ENCODE measurements at regions not wholly inside any gene's neighbourhood (a gene's known extent, or its start where the extent isn't known, plus 50 kb on each side); places are given as distances from the start of the nearest gene placed in this dataset.

DNA sequence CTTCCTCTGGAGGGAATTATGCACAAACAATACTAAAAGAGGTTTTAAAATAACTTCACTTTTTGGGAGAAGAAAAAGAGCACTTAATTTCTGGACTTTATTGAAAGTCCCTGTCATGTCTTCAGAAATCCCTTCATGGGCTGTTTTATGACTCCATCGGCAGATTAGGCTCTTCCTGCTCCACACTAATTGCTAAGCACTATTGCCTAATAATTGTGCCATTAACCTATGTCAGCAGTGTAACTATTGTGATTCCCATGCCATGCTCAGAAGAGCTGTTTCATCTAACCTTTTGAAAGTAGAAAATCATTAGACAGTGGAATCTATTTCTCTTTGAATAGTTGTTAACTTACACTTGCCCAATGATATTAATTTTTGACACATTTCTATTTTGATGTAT lies 489.3 kb upstream of the RUNX1 start:
- TF ChIP-seq, protein P1, sequence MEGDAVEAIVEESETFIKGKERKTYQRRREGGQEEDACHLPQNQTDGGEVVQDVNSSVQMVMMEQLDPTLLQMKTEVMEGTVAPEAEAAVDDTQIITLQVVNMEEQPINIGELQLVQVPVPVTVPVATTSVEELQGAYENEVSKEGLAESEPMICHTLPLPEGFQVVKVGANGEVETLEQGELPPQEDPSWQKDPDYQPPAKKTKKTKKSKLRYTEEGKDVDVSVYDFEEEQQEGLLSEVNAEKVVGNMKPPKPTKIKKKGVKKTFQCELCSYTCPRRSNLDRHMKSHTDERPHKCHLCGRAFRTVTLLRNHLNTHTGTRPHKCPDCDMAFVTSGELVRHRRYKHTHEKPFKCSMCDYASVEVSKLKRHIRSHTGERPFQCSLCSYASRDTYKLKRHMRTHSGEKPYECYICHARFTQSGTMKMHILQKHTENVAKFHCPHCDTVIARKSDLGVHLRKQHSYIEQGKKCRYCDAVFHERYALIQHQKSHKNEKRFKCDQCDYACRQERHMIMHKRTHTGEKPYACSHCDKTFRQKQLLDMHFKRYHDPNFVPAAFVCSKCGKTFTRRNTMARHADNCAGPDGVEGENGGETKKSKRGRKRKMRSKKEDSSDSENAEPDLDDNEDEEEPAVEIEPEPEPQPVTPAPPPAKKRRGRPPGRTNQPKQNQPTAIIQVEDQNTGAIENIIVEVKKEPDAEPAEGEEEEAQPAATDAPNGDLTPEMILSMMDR (IDR thresholded peaks at IDR 0.05): no peak
- TF ChIP-seq POLR2A (IDR thresholded peaks at IDR 0.05): no peak

All from thyroid gland (tissue), 4 donors.